ENCODE measurements at regions not wholly inside any gene's neighbourhood (a gene's known extent, or its start where the extent isn't known, plus 50 kb on each side); places are given as distances from the start of the nearest gene placed in this dataset.

- no peak for DNase-seq
These were observed 73.8 kb downstream of the CBLN2 start for GRCh38 chr18:72470391-72470790.

- no peak for DNase-seq
These were observed 76.0 kb downstream of the CBLN2 start for GRCh38 chr18:72468021-72468710.

- no peak for DNase-seq
These were observed 83.9 kb downstream of the CBLN2 start for GRCh38 chr18:72460210-72460680.

- no peak for DNase-seq
These were observed 85.9 kb downstream of the CBLN2 start for GRCh38 chr18:72458271-72458670.

GRCh38 chr18:72456802-72457201 lies 87.3 kb downstream of the CBLN2 start:
- no peak for DNase-seq

- DNase-seq: no peak
These were observed 91.8 kb downstream of the CBLN2 start for GRCh38 chr18:72452328-72452727.

GRCh38 chr18:72444798-72445155 lies 99.4 kb downstream of the CBLN2 start:
- DNase-seq: no peak

GRCh38 chr18:72444111-72444797 lies 99.9 kb downstream of the CBLN2 start:
- no peak for DNase-seq

- DNase-seq: no peak
These were observed 107.7 kb downstream of the CBLN2 start for GRCh38 chr18:72436401-72436800.

- no peak for DNase-seq
These were observed 110.4 kb downstream of the CBLN2 start for GRCh38 chr18:72433756-72434155.

- no peak for DNase-seq
These were observed 116.4 kb downstream of the CBLN2 start for GRCh38 chr18:72427721-72428120.

- no peak for DNase-seq
These were observed 124.2 kb downstream of the CBLN2 start for GRCh38 chr18:72419914-72420313.

- no peak for DNase-seq
These were observed 131.2 kb downstream of the CBLN2 start for GRCh38 chr18:72412927-72413326.

GRCh38 chr18:72411261-72411660 lies 132.9 kb downstream of the CBLN2 start:
- DNase-seq: no peak

- no peak for DNase-seq
These were observed 133.7 kb downstream of the CBLN2 start for GRCh38 chr18:72410399-72410798.

GRCh38 chr18:72409903-72410302 lies 134.2 kb downstream of the CBLN2 start:
- no peak for DNase-seq

- DNase-seq: no peak
These were observed 137.1 kb downstream of the CBLN2 start for GRCh38 chr18:72407048-72407447.

GRCh38 chr18:72391951-72392350 lies 152.2 kb downstream of the CBLN2 start:
- no peak for DNase-seq

- no peak for DNase-seq
These were observed 152.7 kb downstream of the CBLN2 start for GRCh38 chr18:72391427-72391826.

GRCh38 chr18:72378016-72378415 lies 166.1 kb downstream of the CBLN2 start:
- DNase-seq: no peak

- DNase-seq: no peak
These were observed 167.9 kb downstream of the CBLN2 start for GRCh38 chr18:72376256-72376655.

GRCh38 chr18:72375618-72376017 lies 168.5 kb downstream of the CBLN2 start:
- DNase-seq: no peak

- DNase-seq: no peak
These were observed 172.1 kb downstream of the CBLN2 start for GRCh38 chr18:72372076-72372475.

GRCh38 chr18:72368308-72368707 lies 175.8 kb downstream of the CBLN2 start:
- no peak for DNase-seq

GRCh38 chr18:72360634-72361033 lies 183.5 kb downstream of the CBLN2 start:
- DNase-seq: no peak
